ENCODE measurements at regions not wholly inside any gene's neighbourhood (a gene's known extent, or its start where the extent isn't known, plus 50 kb on each side); places are given as distances from the start of the nearest gene placed in this dataset.
A peak's percentile ranks its signal among the peaks of the same experiment; 100 is the strongest.

DNA sequence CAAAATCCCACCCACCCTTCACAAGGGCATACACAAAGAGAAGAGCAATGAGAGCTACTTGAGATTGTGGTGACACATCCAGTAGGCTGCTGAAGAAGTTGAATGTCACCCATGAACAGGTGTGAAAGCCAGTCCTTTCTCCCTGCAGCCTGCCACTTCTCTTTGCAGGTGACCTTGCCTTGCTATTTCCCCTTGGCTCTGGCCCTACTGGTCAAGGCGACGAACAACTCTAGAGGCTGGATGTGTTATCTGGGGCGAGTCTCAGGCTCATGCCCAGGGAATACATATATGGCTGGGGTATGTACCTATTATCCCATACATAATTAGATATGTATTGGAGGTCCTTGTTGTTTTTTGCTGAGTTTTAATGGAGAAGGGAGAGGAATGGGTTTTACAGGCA is 70.2 kb upstream of the EGLN3 start:
- peaks cover 5% of the 10 kb centered on the region for H3F3A ChIP-seq (ENCODE audit: low read depth)
- H3K79me2 ChIP-seq (ENCODE audit: low read depth): no peaks in the 10 kb centered on the region
- H3K27ac Mint-ChIP-seq: no peak overlapping the region
- H3K4me2 ChIP-seq: no peak overlapping the region
- H3K9ac ChIP-seq: no peak overlapping the region
- H3K4me1 ChIP-seq: peaks cover 17% of the 10 kb centered on the region
- H3K36me3 Mint-ChIP-seq: no peaks in the 10 kb centered on the region
- no peak for DNase-seq (ENCODE audit: low spot score)
- no peak overlapping the region for H3K27ac ChIP-seq
- H3K36me3 ChIP-seq: no peaks in the 10 kb centered on the region
- no peaks in the 10 kb centered on the region for H3K27me3 ChIP-seq
- no peaks in the 10 kb centered on the region for H3K9me3 Mint-ChIP-seq
- no peak overlapping the region for H2AFZ ChIP-seq (replicated peaks)
- no peak overlapping the region for H3K4me3 Mint-ChIP-seq
- peaks cover 23% of the 10 kb centered on the region for H3K4me1 Mint-ChIP-seq
- H3K27me3 Mint-ChIP-seq (ENCODE audit: insufficient read depth, low read depth): no peaks in the 10 kb centered on the region
- TF ChIP-seq CTCF (IDR thresholded peaks at IDR 0.05): no peak
- no peak for TF ChIP-seq EZH2phosphoT487 (IDR thresholded peaks at IDR 0.05)
- TF ChIP-seq EZH2 (IDR thresholded peaks at IDR 0.05): no peak
- no peak overlapping the region for H3K4me3 ChIP-seq
- H3K9me3 ChIP-seq (ENCODE audit: low read depth): no peaks in the 10 kb centered on the region
- no peaks in the 10 kb centered on the region for H4K20me1 ChIP-seq (ENCODE audit: low read depth)

DNA sequence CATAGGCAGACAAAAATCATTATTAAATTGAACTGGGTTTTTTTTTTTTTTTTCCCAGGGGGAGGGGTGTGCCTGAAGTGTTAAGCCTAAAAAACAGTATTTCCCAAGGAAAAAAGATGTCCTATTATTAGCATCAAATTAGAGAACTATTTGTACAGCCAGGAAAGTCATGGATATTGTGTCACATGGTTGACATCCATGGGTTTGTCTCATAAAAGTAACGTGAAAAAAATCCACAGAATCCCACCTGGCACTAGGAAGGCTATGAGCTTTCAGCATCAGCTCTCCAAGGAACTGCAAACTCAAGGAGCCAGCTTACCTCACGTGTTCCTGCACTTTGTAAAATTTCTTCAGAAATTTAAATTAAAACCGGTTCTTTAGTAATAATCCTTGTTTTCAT is 69.1 kb upstream of the EGLN3 start:
- Mint-ChIP-seq H3K9me3 (no peaks in the 10 kb centered on the region), H3K27ac (no peak overlapping the region), H3K27me3 (ENCODE audit: insufficient read depth, low read depth) (no peaks in the 10 kb centered on the region), H3K4me1 (peaks cover 23% of the 10 kb centered on the region), H3K4me3 (no peak overlapping the region), H3K36me3 (no peaks in the 10 kb centered on the region)
- H3K9ac ChIP-seq: no peak overlapping the region
- no peaks in the 10 kb centered on the region for H4K20me1 ChIP-seq (ENCODE audit: low read depth)
- no peaks in the 10 kb centered on the region for H3K36me3 ChIP-seq
- H3K4me1 ChIP-seq: peaks cover 18% of the 10 kb centered on the region
- H3K4me2 ChIP-seq: no peak overlapping the region
- no peaks in the 10 kb centered on the region for H3K27me3 ChIP-seq
- H3F3A ChIP-seq (ENCODE audit: low read depth): peaks cover 5% of the 10 kb centered on the region
- no peaks in the 10 kb centered on the region for H3K9me3 ChIP-seq (ENCODE audit: low read depth)
- no peak overlapping the region for H2AFZ ChIP-seq (replicated peaks)
- TF ChIP-seq EZH2phosphoT487 (IDR thresholded peaks at IDR 0.05) (no peak), EZH2 (IDR thresholded peaks at IDR 0.05) (no peak), CTCF (IDR thresholded peaks at IDR 0.05) (no peak)
- no peak overlapping the region for H3K4me3 ChIP-seq
- no peak for DNase-seq (ENCODE audit: low spot score)
- no peak overlapping the region for H3K27ac ChIP-seq
- no peaks in the 10 kb centered on the region for H3K79me2 ChIP-seq (ENCODE audit: low read depth)

DNA sequence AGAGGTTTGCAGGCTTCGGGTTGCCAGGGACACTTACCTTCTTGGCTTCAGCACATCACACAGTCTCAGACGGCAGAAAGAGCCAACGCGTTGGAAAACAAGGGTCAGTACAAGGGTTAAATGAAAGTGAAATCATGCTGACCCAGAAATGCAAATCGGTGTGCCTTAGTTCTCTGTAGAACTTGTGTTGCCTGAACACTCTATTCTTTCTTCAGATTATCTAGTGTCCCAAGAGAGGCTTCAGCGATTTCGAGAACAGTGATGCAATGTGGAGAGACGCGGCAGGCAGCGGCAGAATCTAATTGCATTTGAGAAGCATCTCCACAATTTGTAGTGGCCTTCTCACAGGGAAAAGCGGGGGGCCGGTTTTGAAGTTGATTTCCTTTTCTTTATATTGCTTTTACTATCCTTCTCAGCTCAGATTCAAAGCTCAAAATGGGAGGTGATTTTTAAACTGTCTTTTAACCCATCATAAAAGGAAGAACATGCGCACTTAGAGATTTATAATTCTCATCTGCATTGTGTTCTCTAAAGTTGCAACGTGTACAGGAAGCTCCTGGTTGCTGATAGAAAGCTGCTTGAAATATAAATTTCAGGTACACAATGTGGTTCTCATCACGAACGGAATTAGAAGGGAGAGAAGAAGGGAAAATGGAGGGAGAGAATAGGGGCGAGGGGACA is 67.8 kb upstream of the EGLN3 start:
- peak overlapping the region; percentile 21 for H3K27ac Mint-ChIP-seq
- Histone ChIP-seq H3K36me3 (no peaks in the 10 kb centered on the region), H4K20me1 (ENCODE audit: low read depth) (no peaks in the 10 kb centered on the region), H3K27me3 (no peaks in the 10 kb centered on the region), H3K79me2 (ENCODE audit: low read depth) (no peaks in the 10 kb centered on the region), H3K9ac (no peak overlapping the region), H3K9me3 (ENCODE audit: low read depth) (no peaks in the 10 kb centered on the region), H3K27ac (no peak overlapping the region), H3F3A (ENCODE audit: low read depth) (peaks cover 8% of the 10 kb centered on the region), H3K4me3 (no peak overlapping the region), H3K4me1 (peaks cover 29% of the 10 kb centered on the region), H3K4me2 (no peak overlapping the region), H2AFZ (replicated peaks) (peak overlapping the region; percentile 96)
- peaks cover 19% of the 10 kb centered on the region for H3K4me1 Mint-ChIP-seq
- DNase-seq (ENCODE audit: low spot score): no peak
- H3K27me3 Mint-ChIP-seq (ENCODE audit: insufficient read depth, low read depth): no peaks in the 10 kb centered on the region
- no peaks in the 10 kb centered on the region for H3K9me3 Mint-ChIP-seq
- H3K36me3 Mint-ChIP-seq: no peaks in the 10 kb centered on the region
- H3K4me3 Mint-ChIP-seq: peak overlapping the region; percentile 16
- TF ChIP-seq EZH2 (IDR thresholded peaks at IDR 0.05) (no peak), CTCF (IDR thresholded peaks at IDR 0.05) (no peak), EZH2phosphoT487 (IDR thresholded peaks at IDR 0.05) (no peak)
